ENCODE measurements at regions not wholly inside any gene's neighbourhood (a gene's known extent, or its start where the extent isn't known, plus 50 kb on each side); places are given as distances from the start of the nearest gene placed in this dataset.

GRCh38 chr7:122203814-122204213 is 59.8 kb upstream of the AASS start:
- H3K4ac ChIP-seq (replicated peaks; ENCODE audit: insufficient read length, low read depth, low read length): no peak overlapping the region
- no peaks in the 10 kb centered on the region for H3K23me2 ChIP-seq (ENCODE audit: low read depth, low read length)
- H3K36me3 ChIP-seq (ENCODE audit: control insufficient read depth in 2 of 4, insufficient read depth in 4 of 4, low read length in 3 of 4): 0 out of 8 replicates have a peak, but pooled peaks cover 0 to 4% (median 0%) of the 10 kb centered on the region in 4 experiments
- H3K23ac ChIP-seq (ENCODE audit: insufficient read length): no peak overlapping the region
- no peak overlapping the region for H2AFZ ChIP-seq (ENCODE audit: low read length)
- no peak overlapping the region for H2AK5ac ChIP-seq (ENCODE audit: low read depth, low read length)
- H2BK5ac ChIP-seq (ENCODE audit: low read depth, low read length): no peak overlapping the region
- H3K4me2 ChIP-seq (ENCODE audit: insufficient read depth in 1 of 2, low read depth in 2 of 2, low read length in 2 of 2): no peak overlapping the region
- DNase-seq (ENCODE audit: low read depth in 1 of 2, low spot score in 2 of 2): no peak
- no peak overlapping the region for H2BK20ac ChIP-seq (ENCODE audit: low read length)
- no peak overlapping the region for H3K18ac ChIP-seq (ENCODE audit: extremely low read depth, low read length)
- no peak overlapping the region for H2BK15ac ChIP-seq (ENCODE audit: low read length)
- H3K27me3 ChIP-seq (replicated peaks in 1 of 4; ENCODE audit: control insufficient read depth in 3 of 4, extremely low read depth in 1 of 4, insufficient read depth in 3 of 4, low read length in 3 of 4): no peaks in the 10 kb centered on the region
- H2BK120ac ChIP-seq (replicated peaks; ENCODE audit: low read depth, low read length): no peak overlapping the region
- no peak overlapping the region for H3K56ac ChIP-seq (replicated peaks; ENCODE audit: insufficient read length, low read depth, low read length)
- H3K79me1 ChIP-seq (ENCODE audit: low read depth, low read length): no peaks in the 10 kb centered on the region
- no peaks in the 10 kb centered on the region for H4K20me1 ChIP-seq (replicated peaks in 1 of 2; ENCODE audit: control insufficient read depth in 1 of 2, insufficient read depth in 2 of 2, low read length in 2 of 2)
- POLR2A ChIA-PET (ENCODE audit: partially characterized antibody): no interaction called here
- no peak for FAIRE-seq
- H3K9me3 ChIP-seq (ENCODE audit: insufficient read depth in 2 of 2, low read depth in 1 of 2, low read length in 1 of 2): peaks cover 8 to 13% of the 10 kb centered on the region in 2 experiments; a peak in 3 of 4 replicates
- no peak overlapping the region for H4K91ac ChIP-seq (replicated peaks; ENCODE audit: insufficient read length, low read length)
- no peak overlapping the region for H3K9ac ChIP-seq (replicated peaks in 1 of 4; ENCODE audit: extremely low read depth in 1 of 4, low read depth in 3 of 4, low read length in 3 of 4)
- H3K4me3 ChIP-seq (ENCODE audit: extremely low read depth in 1 of 4, insufficient read depth in 2 of 4, low read depth in 3 of 4, low read length in 4 of 4): no peak overlapping the region
- CTCF ChIA-PET (ENCODE audit: partially characterized antibody): no interaction called here
- no peak overlapping the region for H3K27ac ChIP-seq (ENCODE audit: low read depth, low read length)
- H4K8ac ChIP-seq (ENCODE audit: extremely low read depth, insufficient read depth, low read length): no peak overlapping the region
- H3K14ac ChIP-seq (ENCODE audit: insufficient read length): no peak overlapping the region
- no peak overlapping the region for H2BK12ac ChIP-seq (ENCODE audit: low read depth, low read length)
- no peaks in the 10 kb centered on the region for H3K79me2 ChIP-seq (ENCODE audit: control insufficient read depth in 1 of 2, insufficient read depth in 2 of 2, low read length in 2 of 2)
- no peaks in the 10 kb centered on the region; a peak in 1 of 7 replicates for H3K4me1 ChIP-seq (replicated peaks in 1 of 4; ENCODE audit: control insufficient read depth in 3 of 4, insufficient read depth in 4 of 4, low read length in 3 of 4)
- 94% methylated on average over 1 of the region's 1 CpG; no CpG with 5 or more reads in 1 of the 2 experiments for WGBS, 2 experiments (ENCODE audit: extremely low coverage in 1 of 2, insufficient coverage in 1 of 2, insufficient read length in 1 of 2, insufficient replicate concordance in 2 of 2, low coverage in 1 of 2, low lambda C conversion rate in 2 of 2, missing lambda C conversion rate in 1 of 2)
- H4K5ac ChIP-seq (ENCODE audit: insufficient read length, low read depth, low read length): no peak overlapping the region
- no peak for TF ChIP-seq SIX5 (IDR thresholded peaks at IDR 0.05; ENCODE audit: low read depth, low read length)
